Amygdala (tissue), 56 donors: ENCODE measurements at regions not wholly inside any gene's neighbourhood (a gene's known extent, or its start where the extent isn't known, plus 50 kb on each side); places are given as distances from the start of the nearest gene placed in this dataset.
"Not testable (repeated sequence)": the region's sequence is repeated elsewhere in the genome, so short reads cannot be mapped to it uniquely, and the experiment has no call there.

Experiments used
- DNase-seq, 56 donors: peaks; one replicate each; lab custom pipeline; 2025; lab: John Stamatoyannopoulos, UW

DNA sequence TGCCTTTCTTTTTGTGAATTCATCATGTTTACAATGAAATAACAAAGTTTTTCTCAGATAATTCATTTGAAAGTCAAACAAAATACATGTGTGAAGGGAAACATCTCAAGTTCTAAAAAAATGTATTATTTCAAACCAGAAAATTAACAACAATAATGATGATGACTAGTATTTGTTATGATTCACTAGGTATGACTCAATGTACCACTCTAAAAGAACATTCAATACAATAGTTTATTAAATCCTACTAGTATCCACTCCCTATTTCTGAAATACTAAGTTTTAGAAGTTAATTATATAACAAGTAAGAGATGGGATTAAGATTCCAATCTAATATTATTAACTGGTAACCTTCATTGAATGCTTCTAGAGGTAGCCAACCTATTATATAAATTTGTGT lies 1444.8 kb upstream of the CDH8 start:
- no peak for DNase-seq

DNA sequence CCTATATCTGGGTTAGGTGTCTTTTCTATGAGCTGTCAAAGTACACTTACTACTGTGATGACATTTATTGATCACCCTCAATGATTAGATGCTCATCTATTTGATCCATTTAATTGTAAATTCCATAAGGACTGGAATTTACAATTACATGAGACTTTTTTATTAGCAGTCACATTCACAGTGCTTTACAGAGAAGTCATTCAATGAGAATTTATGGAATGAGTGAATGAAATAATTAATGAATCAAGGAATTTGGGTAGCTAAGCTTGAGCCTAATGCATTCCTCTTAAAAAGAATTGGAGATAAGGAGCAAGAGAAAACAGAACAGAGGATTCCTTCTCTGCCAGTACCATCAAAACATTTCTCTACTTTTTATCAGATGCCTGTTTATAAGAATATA lies 1437.5 kb upstream of the CDH8 start:
- no peak for DNase-seq

DNA sequence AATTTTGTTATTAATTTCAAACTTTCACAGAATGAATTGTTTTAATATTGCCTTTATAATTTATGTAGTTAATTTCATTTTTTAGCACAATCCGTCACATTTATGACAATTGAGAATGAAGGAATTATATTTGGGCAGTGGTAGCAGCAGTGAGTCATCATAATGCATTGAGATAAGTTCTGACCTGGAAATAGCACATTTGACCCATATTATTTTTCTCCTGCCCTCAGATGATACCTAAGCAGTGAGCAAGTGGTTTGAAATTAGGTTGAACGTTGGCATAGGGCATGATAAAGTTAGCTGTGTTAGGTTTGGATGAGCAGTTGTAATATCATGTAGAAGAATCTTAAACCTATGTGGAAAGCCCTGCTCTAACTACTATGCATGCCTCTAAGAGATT lies 1431.3 kb upstream of the CDH8 start:
- no peak for DNase-seq

DNA sequence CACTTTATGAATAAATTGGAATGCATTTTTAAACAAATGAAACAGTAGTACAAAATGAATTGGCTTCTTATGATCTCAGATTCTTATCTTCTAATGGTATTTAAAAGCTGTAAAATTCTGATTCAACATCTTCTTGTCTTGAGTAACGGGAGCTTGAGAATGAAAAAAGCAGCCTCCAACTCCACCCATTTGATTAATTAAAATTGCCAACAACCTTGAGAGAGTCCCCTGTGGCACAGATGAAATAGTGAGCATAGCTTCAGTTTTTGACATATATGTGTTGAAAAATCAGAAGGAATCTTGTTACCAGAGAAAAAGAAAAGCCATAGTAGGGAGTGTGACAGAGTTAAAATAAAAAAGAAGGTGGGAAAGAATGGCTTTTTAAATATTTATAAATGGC lies 1426.1 kb upstream of the CDH8 start:
- DNase-seq, result no peak

DNA sequence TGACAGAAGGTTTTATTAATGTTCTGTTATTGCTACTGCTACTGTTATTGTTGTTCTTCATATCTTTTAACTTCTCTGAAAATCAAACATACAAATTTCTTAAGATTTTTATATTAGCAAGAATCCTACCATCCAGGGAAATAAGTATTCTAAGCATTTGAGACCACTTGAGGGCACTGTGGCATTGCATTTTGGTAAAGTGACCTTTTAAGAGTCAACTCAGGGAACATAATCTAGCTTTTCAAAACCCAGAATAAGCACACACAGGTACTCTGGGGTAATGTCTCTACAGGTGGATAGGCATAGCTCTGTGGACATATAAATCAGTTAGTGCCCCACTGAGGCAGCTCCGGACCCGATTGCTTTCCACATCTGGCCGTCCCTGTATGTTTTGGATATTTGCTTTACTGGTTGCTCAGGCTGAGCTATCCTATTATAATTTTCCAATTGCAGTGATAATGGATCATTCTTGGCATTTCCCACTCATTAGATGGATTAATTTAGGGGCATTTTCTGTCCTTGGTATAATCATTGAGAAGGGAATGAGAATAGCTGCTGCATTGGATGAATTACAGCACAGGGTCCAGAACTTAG lies 1425.1 kb upstream of the CDH8 start:
- DNase-seq, result peak in 11 of 56 donors; percentile 0 to 55 (median 2)

DNA sequence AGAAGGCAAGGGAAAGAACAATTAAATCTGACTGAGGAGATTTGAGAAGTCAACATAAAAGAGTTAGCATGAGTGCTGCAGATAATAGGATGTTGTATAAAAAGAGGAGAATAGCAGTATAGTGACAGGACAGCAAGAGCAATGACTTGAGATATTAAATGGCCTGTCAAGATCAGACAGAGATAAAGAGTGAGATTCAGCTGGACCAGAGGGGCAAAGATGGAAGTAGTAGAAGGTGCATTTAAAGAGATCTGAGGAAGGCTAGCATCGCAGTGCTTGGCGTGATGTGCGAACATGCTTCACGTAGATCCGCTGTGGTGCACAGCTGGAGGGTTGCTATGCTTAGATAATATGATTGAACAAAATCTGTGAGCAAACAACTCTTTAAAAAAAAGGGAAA lies 1422.6 kb upstream of the CDH8 start:
- DNase-seq, result no peak

DNA sequence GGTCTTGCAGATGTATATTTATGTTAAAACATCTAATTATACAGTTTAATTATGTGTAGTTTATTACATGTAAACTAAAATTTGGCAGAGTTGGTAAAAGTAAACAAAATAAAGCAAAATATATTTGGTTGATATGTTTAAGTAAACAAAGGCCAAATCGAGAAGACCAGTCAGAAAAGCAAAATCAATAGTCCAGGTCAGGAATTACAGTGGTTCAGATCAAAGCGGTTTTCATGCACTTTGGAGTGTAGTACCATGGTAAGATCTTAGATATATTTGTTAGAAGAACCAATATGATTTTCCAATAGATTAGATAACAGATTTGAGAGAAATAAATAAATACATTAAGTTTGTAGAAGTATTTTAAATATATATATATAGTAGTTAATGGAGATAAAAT lies 1421.6 kb upstream of the CDH8 start:
- no peak for DNase-seq

DNA sequence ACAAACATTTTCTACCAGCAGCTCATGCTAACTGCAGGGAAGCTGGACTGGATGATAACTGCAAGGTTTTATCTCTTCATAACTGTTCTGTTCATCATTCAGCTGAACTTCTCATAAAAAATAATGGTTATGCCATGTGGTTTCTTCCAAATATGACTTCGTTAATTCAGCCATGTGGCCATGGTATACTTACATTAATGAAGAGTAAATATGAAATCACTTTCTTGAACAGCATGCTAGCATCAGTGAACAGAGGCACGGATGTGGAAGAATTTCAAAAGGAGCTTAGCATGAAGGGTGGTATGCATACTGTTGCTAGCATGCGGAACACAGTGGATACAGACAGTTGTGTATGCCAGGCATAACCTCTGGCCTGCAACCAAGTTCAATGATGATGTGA lies 1417.0 kb upstream of the CDH8 start:
- no peak for DNase-seq

DNA sequence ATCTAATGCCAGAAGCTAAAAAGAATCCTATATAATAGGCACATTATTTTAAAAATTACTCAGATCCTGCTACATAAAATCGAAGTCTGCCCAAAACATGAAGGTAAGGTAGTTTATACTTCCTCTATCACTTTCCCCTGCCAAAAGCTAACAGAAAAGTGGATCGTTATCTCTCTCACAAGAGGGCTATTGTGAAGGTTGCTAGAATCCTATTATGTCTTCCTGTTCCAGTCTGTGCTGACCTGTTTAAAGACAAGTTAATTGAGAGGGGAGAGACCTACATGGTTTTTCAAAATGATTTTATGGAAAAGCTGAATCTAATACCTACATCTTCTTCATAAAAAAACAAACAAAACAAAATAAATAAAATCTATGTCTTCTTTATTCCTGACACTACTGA lies 1410.9 kb upstream of the CDH8 start:
- no peak for DNase-seq

DNA sequence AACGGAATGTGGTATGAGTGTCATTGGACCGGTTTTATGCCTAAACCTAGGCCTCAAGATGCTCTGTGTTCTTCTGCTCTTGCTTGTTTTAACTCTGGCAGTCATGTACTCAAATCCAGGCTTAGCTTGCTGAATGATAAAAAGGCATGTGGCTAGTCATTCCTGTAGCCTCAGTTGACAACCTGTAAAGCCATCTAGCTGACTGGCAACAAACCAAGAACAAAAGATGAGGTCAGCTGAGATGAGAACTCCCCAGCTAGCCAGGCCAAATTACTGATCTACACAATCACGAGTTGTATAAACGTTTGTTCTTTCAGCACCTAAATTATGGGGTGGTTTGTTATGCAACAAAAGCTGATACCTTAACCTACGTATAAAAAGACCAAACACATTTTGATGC lies 1406.0 kb upstream of the CDH8 start:
- no peak for DNase-seq

DNA sequence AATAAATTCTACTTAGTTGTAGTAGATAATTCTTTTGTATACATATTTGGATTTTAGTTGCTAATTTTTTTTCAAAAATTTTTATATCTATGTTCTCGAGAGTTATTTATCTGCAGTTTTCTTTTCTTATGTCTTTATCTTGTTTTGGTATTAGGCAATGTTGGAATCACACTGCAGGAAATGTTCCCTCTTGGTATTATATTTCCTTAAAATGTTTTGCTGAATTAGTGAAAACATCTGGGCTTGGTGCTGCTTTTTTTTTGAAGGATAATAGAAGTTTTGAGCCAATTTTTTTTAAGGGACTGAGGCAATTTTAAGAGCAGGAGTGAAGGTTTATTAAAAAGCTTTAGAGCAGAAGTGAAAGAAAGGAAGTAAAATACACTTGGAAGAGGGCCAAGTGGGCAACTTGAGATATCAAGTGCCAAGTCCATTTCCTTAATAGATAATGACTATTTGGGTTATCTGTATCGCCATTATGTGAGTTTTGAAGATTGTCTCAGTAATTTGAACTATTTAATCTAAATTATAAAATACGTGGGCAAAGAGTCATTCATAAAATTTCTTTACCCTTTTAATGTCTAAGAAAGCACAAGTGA lies 1390.1 kb upstream of the CDH8 start:
- no peak for DNase-seq

DNA sequence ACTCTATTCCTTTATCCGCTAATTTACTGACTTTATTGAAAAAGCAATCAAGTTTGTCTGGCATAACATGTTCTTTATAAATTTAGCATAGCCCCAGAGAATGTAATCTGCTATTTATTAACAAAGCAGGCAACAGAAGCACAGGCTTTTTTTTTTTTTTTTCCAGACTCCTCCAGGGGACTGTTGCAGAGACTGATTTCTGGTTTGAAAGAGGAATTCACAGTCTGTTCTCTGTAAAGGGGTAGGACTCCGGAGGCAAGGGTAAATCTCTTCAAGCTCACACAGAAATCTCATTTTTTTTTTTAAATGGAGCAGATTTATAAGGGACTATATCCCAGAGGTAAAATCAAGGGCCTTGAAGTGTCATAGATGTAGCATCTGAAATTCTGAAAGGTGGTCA lies 1386.5 kb upstream of the CDH8 start:
- no peak for DNase-seq

DNA sequence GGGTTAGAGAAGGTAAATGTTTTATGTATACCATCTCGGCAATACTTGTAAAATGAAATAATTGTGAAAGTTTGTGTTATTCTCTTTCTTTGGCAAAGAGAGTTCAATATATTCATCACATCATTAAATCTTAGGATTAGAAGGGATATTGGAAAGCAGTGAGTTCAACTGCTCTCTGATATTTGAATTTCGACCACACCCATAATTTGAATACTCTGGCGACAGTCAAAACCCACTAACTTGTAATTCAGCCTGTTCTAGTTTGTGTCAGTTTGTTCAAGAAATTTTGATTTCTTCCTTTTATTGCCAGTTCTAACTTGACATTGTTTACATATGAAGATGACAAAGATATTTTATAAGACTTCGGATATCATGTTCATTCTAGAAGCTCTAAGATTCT lies 1380.5 kb upstream of the CDH8 start:
- no peak for DNase-seq

DNA sequence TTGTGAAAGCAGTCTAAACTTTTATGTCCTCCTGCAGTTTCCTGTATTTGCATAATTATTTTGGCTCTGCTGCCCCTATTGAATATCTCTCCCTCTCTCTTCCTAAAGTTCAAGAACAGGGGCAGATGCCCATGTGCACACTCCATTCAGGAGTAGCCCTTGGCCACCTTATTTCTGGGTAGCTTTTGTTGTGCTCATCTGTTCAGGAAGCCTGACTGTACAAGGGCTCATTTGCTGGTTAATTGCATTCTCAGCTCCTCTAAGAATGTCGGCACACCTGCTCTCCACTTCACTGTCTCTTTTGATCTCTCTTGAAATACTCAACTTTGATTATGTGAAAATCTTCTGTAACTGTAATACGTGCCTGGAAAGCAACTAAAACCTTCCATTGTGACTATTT lies 1378.8 kb upstream of the CDH8 start:
- no peak for DNase-seq

DNA sequence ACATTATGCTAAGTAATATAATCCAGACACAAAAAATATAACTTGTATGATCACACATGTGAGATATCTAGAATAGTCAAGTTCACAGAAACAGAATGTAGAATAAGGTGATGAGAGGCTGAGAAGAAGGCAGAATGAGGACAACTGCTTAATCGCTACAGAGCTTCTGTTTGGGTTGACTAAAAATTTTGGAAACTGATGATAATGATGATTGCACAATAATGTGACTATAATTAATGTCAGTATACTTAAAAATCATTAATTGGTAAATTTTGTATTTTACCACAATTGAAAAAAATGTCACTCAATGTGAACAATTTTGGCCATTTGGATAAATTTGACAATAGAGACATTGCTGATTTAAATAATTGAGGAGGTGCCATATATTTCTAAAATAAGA lies 1374.4 kb upstream of the CDH8 start:
- no peak for DNase-seq

DNA sequence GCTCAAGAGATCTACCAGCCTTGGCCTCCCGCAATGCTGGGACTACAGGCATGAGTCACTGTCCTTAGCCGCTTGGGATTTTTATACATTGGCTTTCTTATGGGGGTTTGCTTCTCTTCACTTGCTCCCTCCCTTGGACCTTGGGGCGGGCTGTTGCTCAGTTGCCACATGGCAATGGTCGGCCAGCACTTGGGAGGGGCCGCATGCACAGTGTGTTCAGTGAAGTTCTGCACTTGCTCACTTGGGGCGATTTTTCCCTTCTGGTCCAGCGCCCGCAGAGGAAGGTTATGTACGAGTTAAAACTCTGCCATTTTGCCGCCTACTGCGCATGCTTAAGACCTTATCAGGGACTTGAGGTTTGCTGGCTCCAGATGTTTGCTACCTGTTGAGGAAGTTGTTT lies 1367.6 kb upstream of the CDH8 start:
- DNase-seq, result no peak

DNA sequence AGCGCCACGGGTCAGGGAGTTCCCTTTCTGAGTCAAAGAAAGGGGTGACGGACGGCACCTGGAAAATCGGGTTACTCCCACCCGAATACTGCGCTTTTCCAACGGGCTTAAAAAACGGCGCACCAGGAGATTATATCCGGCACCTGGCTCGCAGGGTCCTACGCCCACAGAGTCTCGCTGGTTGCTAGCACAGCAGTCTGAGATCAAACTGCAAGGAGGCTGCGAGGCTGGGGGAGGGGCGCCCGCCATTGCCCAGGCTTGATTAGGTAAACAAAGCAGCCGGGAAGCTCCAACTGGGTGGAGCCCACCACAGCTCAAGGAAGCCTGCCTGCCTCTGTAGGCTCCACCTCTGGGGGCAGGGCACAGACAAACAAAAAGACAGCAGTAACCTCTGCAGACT lies 1352.0 kb upstream of the CDH8 start:
- DNase-seq, result not testable (repeated sequence)

DNA sequence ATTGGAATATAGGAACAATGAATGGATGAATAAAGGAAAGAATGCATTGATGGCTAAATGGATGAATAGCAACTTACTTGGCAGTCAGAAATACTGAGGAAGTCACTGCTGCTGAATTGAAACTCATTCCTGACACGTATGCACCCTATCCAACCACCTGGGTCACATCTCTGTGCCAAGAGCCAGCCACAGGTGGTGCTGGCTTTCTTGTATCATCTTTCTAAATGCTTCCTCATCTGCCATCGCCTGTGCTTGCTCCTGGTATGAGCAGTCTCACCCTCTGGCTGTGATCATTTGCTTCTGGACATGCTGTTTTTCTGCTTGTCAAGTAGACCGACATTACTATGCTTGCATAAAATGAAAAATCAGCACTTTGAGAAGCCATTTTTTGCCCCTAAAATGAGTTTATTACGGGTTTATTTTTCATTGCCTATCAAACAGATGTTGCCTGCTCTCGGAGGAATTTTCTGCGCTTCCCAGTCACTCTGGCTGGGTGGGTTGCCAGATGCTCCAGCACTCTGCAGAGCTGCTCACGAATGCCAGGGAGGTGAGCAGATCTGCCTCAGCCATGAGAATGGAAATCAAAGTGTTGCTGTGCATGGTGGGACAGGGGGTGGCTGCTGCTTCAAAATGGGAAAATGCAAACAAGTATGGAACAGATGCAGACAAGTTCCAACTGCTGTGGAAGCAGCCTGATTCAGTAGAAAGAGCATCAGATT lies 1349.6 kb upstream of the CDH8 start:
- no peak for DNase-seq

DNA sequence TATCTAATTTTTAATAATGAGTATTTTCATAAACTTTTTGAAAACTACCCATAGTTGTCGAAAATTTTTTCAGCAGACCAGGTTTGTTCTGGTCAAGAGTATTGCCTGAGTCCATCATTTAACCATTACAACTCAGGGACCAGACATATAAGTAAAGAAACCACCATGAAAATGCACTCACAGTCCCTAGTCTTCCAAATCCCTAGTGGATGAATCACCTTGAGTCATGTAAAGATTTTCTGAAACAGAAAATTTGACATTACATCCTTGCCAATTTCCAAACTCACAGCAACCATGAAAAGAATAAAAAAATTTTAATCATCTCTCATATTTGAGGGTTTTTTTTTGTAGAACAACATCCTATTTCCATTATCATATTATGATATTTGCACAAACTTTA lies 1337.5 kb upstream of the CDH8 start:
- DNase-seq, result no peak

DNA sequence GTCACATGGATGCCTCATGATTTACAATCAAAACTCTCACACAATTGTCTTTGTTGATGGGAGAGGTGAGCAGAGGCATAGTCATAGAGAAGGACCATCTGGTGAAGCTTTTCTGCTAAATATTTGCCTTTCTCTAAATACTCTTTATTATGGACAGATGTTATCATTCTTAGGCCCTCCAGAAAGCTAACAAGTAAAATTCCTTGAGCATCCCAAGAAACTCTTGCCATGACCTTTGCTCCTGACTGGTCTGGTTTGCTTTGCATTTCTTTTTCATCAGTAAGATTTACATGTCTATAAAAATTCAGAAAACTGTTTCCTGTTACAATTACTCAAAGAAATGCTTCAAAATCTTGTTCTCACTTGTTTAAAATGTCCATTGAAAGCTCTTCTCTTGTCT lies 1336.6 kb upstream of the CDH8 start:
- DNase-seq, result no peak

DNA sequence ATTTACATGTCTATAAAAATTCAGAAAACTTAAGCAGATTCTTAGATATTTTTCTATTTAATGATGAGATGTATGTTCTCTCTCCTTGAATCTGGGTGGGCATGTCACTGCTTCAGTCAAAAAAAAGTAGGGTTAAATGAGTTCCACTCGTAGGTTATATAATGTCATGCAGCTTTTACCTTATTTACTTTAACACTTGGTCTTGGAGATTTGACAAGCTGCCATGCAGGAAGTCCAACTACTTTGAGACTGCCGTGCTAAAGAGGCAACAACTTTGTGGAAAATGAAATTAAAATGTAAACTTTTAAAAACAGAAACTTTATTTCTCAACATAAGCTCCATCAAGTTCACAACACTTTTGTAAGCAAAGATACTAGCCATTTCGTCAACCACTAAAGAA lies 1336.0 kb upstream of the CDH8 start:
- no peak for DNase-seq

DNA sequence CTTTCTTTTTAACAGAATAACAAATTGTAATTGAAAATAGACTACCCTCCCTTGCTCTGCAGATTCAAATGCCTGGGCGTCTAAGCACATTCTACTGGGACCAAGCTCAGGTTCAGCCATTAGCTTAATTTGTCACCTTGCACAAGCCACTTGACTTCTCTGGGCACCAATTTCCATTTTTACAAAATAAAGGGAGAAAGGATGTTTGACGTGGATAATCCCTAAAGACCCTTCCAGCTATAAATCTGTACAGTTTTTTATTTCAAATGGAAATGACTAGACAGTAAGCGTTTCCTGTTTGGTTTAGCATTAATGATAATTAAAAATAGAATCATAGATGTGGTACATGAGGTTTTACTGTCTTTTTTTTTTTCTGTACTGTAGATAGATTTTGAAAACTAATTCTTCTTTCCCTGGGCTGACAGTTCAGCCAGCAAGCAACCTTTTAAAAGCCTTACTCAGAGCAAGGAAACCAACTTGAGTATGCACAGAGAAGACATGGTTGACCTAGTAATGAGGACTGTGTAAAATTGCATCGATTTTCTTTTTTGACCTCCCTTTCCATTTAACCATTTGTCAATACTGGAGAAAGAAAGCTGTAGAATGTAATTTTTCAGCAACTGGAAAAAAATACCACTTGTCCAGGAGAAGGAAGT lies 1329.5 kb upstream of the CDH8 start:
- no peak for DNase-seq
